SK-N-SH treated with all-trans-retinoic acid at 6 μM for 48 hours (cell line): ENCODE measurements at regions not wholly inside any gene's neighbourhood (a gene's known extent, or its start where the extent isn't known, plus 50 kb on each side); places are given as distances from the start of the nearest gene placed in this dataset.

ENCODE experiments used
- ATAC-seq: fragments of 200-7000 bp; cut with Tn5 transposase; 3 replicates; pipeline ENCODE4 v1.9.1; 2020; ENCODE audit warnings: mild to moderate bottlenecking, moderate library complexity
- ARNTL ChIP-seq: fragments of 450-650 bp; formaldehyde crosslinking; IDR thresholded peaks from 2 replicates; pipeline ENCODE4 v1.5.0; 2020; ENCODE audit warnings: low read depth, mild to moderate bottlenecking, moderate library complexity, borderline replicate concordance
- BACH2 ChIP-seq: fragments of 250-450 bp; sonication (Bioruptor Pico); IDR thresholded peaks from 2 replicates; pipeline ENCODE4 v1.9.0; 2021; ENCODE audit warnings: mild to moderate bottlenecking, borderline replicate concordance
- CREB5 ChIP-seq: fragments of 250-450 bp; sonication (Bioruptor Pico); IDR thresholded peaks from 2 replicates; pipeline ENCODE4 v1.5.1; 2020; ENCODE audit warnings: low read depth, mild to moderate bottlenecking, moderate library complexity
- CSDC2 ChIP-seq: fragments of 250-450 bp; sonication (Bioruptor Pico); IDR thresholded peaks from 2 replicates; pipeline ENCODE4 v1.5.0; 2020; ENCODE audit warnings: mild to moderate bottlenecking, moderate library complexity
- CSRNP3 ChIP-seq: fragments of 250-450 bp; sonication (Bioruptor Pico); IDR thresholded peaks from 2 replicates; pipeline ENCODE4 v1.5.1; 2021; ENCODE audit warnings: mild to moderate bottlenecking, moderate library complexity
- ESRRG ChIP-seq: fragments of 250-450 bp; sonication (Bioruptor Pico); IDR thresholded peaks from 2 replicates; pipeline ENCODE4 v1.6.1; 2021; ENCODE audit warnings: mild to moderate bottlenecking
- GLIS3 ChIP-seq: fragments of 250-450 bp; sonication (Bioruptor Pico); IDR thresholded peaks from 2 replicates; pipeline ENCODE4 v1.5.0; 2020; ENCODE audit warnings: mild to moderate bottlenecking, moderate library complexity
- ISL1 ChIP-seq: fragments of 250-450 bp; sonication (Bioruptor Pico); IDR thresholded peaks from 2 replicates; pipeline ENCODE4 v2.1.2; 2022; ENCODE audit warnings: mild to moderate bottlenecking, moderate library complexity
- PATZ1 ChIP-seq: fragments of 250-450 bp; sonication (Bioruptor Pico); IDR thresholded peaks from 2 replicates; pipeline ENCODE4 v1.8.0; 2020; ENCODE audit warnings: mild to moderate bottlenecking, moderate library complexity, borderline replicate concordance
- POU6F1 ChIP-seq: fragments of 250-450 bp; sonication (Bioruptor Pico); IDR thresholded peaks from 2 replicates; pipeline ENCODE4 v1.8.0; 2021; ENCODE audit warnings: low read depth, mild to moderate bottlenecking, moderate library complexity, borderline replicate concordance
- PPARA ChIP-seq: fragments of 250-450 bp; sonication (Bioruptor Pico); IDR thresholded peaks from 2 replicates; pipeline ENCODE4 v1.5.0; 2020; ENCODE audit warnings: mild to moderate bottlenecking, borderline replicate concordance
- RARB ChIP-seq: fragments of 250-450 bp; sonication (Bioruptor Pico); IDR thresholded peaks from 2 replicates; pipeline ENCODE4 v1.8.0; 2021; ENCODE audit warnings: mild to moderate bottlenecking, moderate library complexity
- SNAI2 ChIP-seq: fragments of 250-450 bp; sonication (Bioruptor Pico); IDR thresholded peaks from 2 replicates; pipeline ENCODE4 v1.5.0; 2020; ENCODE audit warnings: mild to moderate bottlenecking, moderate library complexity
- TCF4 ChIP-seq: fragments of 250-450 bp; sonication (Bioruptor Pico); IDR thresholded peaks from 2 replicates; pipeline ENCODE4 v1.8.0; 2021; ENCODE audit warnings: mild to moderate bottlenecking, moderate library complexity, borderline replicate concordance
- TOX ChIP-seq: fragments of 250-450 bp; sonication (Bioruptor Pico); IDR thresholded peaks from 2 replicates; pipeline ENCODE4 v1.8.0; 2021; ENCODE audit warnings: mild to moderate bottlenecking, moderate library complexity, borderline replicate concordance
- TSHZ2 ChIP-seq: fragments of 250-450 bp; sonication (Bioruptor Pico); IDR thresholded peaks from 2 replicates; pipeline ENCODE4 v1.5.0; 2020; ENCODE audit warnings: mild to moderate bottlenecking, moderate library complexity
- ZC3H10 ChIP-seq: fragments of 250-450 bp; sonication (Bioruptor Pico); IDR thresholded peaks from 2 replicates; pipeline ENCODE4 v1.5.1; 2021; ENCODE audit warnings: mild to moderate bottlenecking, moderate library complexity
- ZFP3 ChIP-seq: fragments of 250-450 bp; sonication (Bioruptor Pico); IDR thresholded peaks from 2 replicates; pipeline ENCODE4 v1.5.0; 2020; ENCODE audit warnings: mild to moderate bottlenecking, moderate library complexity
- ZFP30 ChIP-seq: fragments of 450-650 bp; formaldehyde crosslinking; IDR thresholded peaks from 2 replicates; pipeline ENCODE4 v1.5.0; 2022; ENCODE audit warnings: mild to moderate bottlenecking, moderate library complexity
- ZNF565 ChIP-seq: fragments of 450-650 bp; formaldehyde crosslinking; conservative IDR thresholded peaks from 2 replicates; pipeline ENCODE4 v1.5.0; 2020; ENCODE audit warnings: low read depth, mild to moderate bottlenecking, moderate library complexity
- ZNF70 ChIP-seq: fragments of 450-650 bp; formaldehyde crosslinking; IDR thresholded peaks from 2 replicates; pipeline ENCODE4 v1.5.0; 2020; ENCODE audit warnings: mild to moderate bottlenecking, moderate library complexity
- ZNF8 ChIP-seq: fragments of 450-650 bp; formaldehyde crosslinking; IDR thresholded peaks from 2 replicates; pipeline ENCODE4 v1.5.0; 2020; ENCODE audit warnings: mild to moderate bottlenecking, moderate library complexity

GRCh38 chr13:77460195-77460594, 75.3 kb upstream of the SCEL start:
- no peak for TF ChIP-seq CREB5 (CRISPR knock-in tag)
- TF ChIP-seq SNAI2 (CRISPR knock-in tag) = no peak
- TF ChIP-seq CSDC2 (CRISPR knock-in tag) = no peak
- TF ChIP-seq ZC3H10 (CRISPR knock-in tag) = no peak
- no peak for TF ChIP-seq CSRNP3
- TF ChIP-seq ZFP3 = no peak
- no peak for TF ChIP-seq GLIS3 (CRISPR knock-in tag)
- no peak for TF ChIP-seq ZNF70 (CRISPR knock-in tag)
- TF ChIP-seq ZFP30 (CRISPR knock-in tag) = no peak
- no peak for TF ChIP-seq TOX
- TF ChIP-seq, all 23 proteins: peak for 0
- ATAC-seq = no peak

GRCh38 chr13:77459592-77459991, 75.9 kb upstream of the SCEL start:
- TF ChIP-seq ESRRG (CRISPR knock-in tag) (no peak), PATZ1 (CRISPR knock-in tag) (no peak), ARNTL (CRISPR knock-in tag) (no peak), BACH2 (CRISPR knock-in tag) (no peak), ZC3H10 (CRISPR knock-in tag) (no peak), ISL1 (CRISPR knock-in tag) (no peak), ZNF565 (no peak), TOX (no peak), ZFP3 (no peak), CSDC2 (CRISPR knock-in tag) (no peak), GLIS3 (CRISPR knock-in tag) (no peak), TCF4 (no peak)
- ATAC-seq = no peak

- no peak for TF ChIP-seq PATZ1 (CRISPR knock-in tag)
- TF ChIP-seq RARB = no peak
- no peak for TF ChIP-seq TCF4
- no peak for TF ChIP-seq ZC3H10 (CRISPR knock-in tag)
- TF ChIP-seq ZNF8 (CRISPR knock-in tag) = no peak
- TF ChIP-seq GLIS3 (CRISPR knock-in tag) = no peak
- TF ChIP-seq TSHZ2 (CRISPR knock-in tag) = no peak
- no peak for TF ChIP-seq ZFP3
- no peak for TF ChIP-seq ZFP30 (CRISPR knock-in tag)
- ATAC-seq = no peak
These were observed 76.8 kb upstream of the SCEL start for GRCh38 chr13:77458736-77459135.

- no peak for TF ChIP-seq PPARA (CRISPR knock-in tag)
- TF ChIP-seq ZFP3 = no peak
- TF ChIP-seq CREB5 (CRISPR knock-in tag) = no peak
- TF ChIP-seq RARB = no peak
- no peak for TF ChIP-seq ZNF8 (CRISPR knock-in tag)
- TF ChIP-seq ARNTL (CRISPR knock-in tag) = no peak
- no peak for TF ChIP-seq POU6F1
- no peak for TF ChIP-seq ISL1 (CRISPR knock-in tag)
- no peak for TF ChIP-seq TOX
- TF ChIP-seq ZNF70 (CRISPR knock-in tag) = no peak
- ATAC-seq = no peak
These were observed 77.5 kb upstream of the SCEL start for GRCh38 chr13:77457966-77458365.
